ENCODE measurements at regions not wholly inside any gene's neighbourhood (a gene's known extent, or its start where the extent isn't known, plus 50 kb on each side); places are given as distances from the start of the nearest gene placed in this dataset.

DNA sequence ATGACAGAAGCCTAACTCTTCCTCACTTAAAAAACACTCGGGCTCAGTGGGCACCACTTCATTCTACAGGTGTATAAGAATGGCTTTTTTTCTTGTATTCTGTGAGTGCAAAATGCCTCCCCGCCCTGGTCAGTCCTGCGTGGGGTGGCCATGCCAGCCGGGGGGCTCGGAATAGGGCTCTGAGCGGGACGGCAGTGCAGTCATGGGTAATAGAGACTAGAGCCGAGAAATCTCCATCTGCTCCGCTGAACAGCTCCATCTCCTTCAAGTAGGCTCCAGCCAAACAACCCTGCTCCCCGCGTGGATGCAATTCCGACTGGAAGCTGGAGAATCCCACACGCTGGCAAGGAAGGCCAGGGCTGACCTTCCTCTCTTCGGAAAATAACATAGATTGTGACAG lies 317.0 kb upstream of the IRX4 start:
- Histone ChIP-seq H3K4me3 (ENCODE audit: insufficient read depth, low read depth, low read length, poor library complexity, severe bottlenecking) (no peak overlapping the region), H3K27ac (ENCODE audit: insufficient read depth, low read length, poor library complexity, severe bottlenecking) (no peak overlapping the region), H3K36me3 (ENCODE audit: control insufficient read depth, insufficient read depth, low read length) (no peaks in the 10 kb centered on the region), H3K4me1 (ENCODE audit: control insufficient read depth, insufficient read depth, low read length, poor library complexity, severe bottlenecking) (no peaks in the 10 kb centered on the region), H3K9me3 (ENCODE audit: control insufficient read depth, low read length) (no peaks in the 10 kb centered on the region), H3K27me3 (replicated peaks; ENCODE audit: control insufficient read depth, insufficient read depth, low read length, poor library complexity, severe bottlenecking) (no peaks in the 10 kb centered on the region)
- DNase-seq, result no peak

DNA sequence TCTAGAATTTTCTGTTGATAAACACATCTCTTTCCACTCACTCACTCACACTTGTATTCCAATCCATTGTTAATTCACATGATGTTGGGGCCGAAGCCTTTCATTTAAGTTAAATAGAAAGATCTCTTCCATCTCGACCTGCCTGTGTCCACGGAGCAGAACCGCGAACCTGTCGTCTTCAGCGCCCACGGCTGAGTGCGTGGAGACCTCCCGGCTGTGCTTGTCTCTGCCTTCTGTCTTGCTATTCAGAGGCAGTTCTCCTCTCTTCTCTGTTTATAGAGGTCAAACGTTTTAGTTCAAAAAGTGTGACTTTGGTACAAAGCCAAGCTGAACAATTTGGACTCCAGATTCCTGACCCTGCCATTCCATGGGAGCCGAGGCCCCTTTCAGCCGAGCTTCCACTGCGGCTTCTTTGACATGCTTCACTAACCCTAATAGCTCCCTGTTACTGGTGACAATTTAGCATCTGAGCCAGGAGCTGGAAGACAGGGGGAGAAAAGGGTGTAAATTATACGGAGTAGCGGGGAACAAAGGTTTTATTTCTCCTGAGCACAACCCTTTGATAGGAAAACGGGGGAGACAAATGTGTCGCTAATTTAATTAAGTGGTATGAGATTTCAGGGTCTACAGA lies 314.4 kb upstream of the IRX4 start:
- Histone ChIP-seq H3K4me1 (ENCODE audit: control insufficient read depth, insufficient read depth, low read length, poor library complexity, severe bottlenecking) (no peaks in the 10 kb centered on the region), H3K36me3 (ENCODE audit: control insufficient read depth, insufficient read depth, low read length) (no peaks in the 10 kb centered on the region), H3K27me3 (replicated peaks; ENCODE audit: control insufficient read depth, insufficient read depth, low read length, poor library complexity, severe bottlenecking) (no peaks in the 10 kb centered on the region), H3K27ac (ENCODE audit: insufficient read depth, low read length, poor library complexity, severe bottlenecking) (no peak overlapping the region), H3K4me3 (ENCODE audit: insufficient read depth, low read depth, low read length, poor library complexity, severe bottlenecking) (no peak overlapping the region), H3K9me3 (ENCODE audit: control insufficient read depth, low read length) (no peaks in the 10 kb centered on the region)
- no peak for DNase-seq

DNA sequence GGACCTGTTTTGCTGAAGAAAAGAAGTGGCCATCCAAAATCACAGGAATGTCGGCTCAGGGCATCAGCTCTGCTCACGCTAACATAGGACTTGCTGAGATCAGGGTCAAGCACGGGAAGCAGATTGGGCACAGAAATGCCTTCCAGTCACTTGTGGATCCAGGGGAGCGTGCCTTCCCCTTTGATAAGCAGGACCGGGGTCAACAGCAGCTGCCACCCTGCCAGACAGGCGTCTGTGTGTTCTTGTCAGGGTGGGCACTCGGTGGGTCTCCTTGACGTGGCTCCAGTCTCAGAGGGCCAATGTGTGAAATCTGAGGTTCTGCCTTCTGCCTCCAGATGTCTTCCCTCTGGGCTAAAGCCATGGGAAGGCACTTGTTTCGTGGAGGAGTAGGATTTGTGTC lies 313.7 kb upstream of the IRX4 start:
- H3K4me3 ChIP-seq (ENCODE audit: insufficient read depth, low read depth, low read length, poor library complexity, severe bottlenecking), result no peak overlapping the region
- no peaks in the 10 kb centered on the region for H3K4me1 ChIP-seq (ENCODE audit: control insufficient read depth, insufficient read depth, low read length, poor library complexity, severe bottlenecking)
- H3K36me3 ChIP-seq (ENCODE audit: control insufficient read depth, insufficient read depth, low read length), result no peaks in the 10 kb centered on the region
- DNase-seq, result no peak
- no peak overlapping the region for H3K27ac ChIP-seq (ENCODE audit: insufficient read depth, low read length, poor library complexity, severe bottlenecking)
- H3K9me3 ChIP-seq (ENCODE audit: control insufficient read depth, low read length), result no peaks in the 10 kb centered on the region
- no peaks in the 10 kb centered on the region for H3K27me3 ChIP-seq (replicated peaks; ENCODE audit: control insufficient read depth, insufficient read depth, low read length, poor library complexity, severe bottlenecking)

DNA sequence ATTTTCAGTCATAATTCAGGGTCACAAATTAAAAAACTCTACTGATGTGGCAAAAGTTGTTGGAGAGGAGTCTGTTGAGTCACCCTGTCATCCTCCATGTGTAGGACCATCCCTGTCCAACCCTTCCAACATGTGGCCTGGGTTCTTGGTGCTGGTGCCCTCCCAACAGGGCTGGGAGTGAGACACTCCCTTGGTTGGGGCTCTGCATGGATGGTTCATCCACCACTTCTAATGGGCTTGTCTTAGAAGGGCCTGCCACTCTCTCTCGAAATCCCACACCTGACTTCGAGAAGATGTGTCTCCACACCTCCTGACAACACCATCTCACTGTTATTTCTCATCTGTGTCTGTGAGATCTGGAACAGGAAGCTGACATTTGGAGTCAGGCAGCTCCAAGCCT lies 312.2 kb upstream of the IRX4 start:
- Histone ChIP-seq H3K27me3 (replicated peaks; ENCODE audit: control insufficient read depth, insufficient read depth, low read length, poor library complexity, severe bottlenecking) (no peaks in the 10 kb centered on the region), H3K27ac (ENCODE audit: insufficient read depth, low read length, poor library complexity, severe bottlenecking) (no peak overlapping the region), H3K9me3 (ENCODE audit: control insufficient read depth, low read length) (no peaks in the 10 kb centered on the region), H3K36me3 (ENCODE audit: control insufficient read depth, insufficient read depth, low read length) (no peaks in the 10 kb centered on the region), H3K4me3 (ENCODE audit: insufficient read depth, low read depth, low read length, poor library complexity, severe bottlenecking) (no peak overlapping the region), H3K4me1 (ENCODE audit: control insufficient read depth, insufficient read depth, low read length, poor library complexity, severe bottlenecking) (no peaks in the 10 kb centered on the region)
- DNase-seq, result no peak

DNA sequence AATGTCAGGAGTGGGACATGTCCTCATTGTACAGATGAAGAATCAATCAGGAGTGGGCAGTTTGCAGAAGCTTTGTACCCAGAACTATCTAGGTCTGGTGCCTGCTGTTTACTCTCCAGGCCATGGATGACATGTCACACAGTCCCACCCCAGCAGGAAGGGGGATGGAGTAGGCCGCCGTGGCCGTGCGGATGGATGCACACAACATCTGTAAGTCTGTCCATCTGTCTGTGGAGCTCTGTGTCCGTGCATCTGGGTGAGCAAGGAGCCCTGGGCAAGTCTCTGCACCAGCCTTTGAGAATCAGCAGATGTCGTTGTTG lies 311.5 kb upstream of the IRX4 start:
- H3K4me1 ChIP-seq (ENCODE audit: control insufficient read depth, insufficient read depth, low read length, poor library complexity, severe bottlenecking), result no peaks in the 10 kb centered on the region
- H3K27me3 ChIP-seq (replicated peaks; ENCODE audit: control insufficient read depth, insufficient read depth, low read length, poor library complexity, severe bottlenecking), result no peaks in the 10 kb centered on the region
- H3K36me3 ChIP-seq (ENCODE audit: control insufficient read depth, insufficient read depth, low read length), result no peaks in the 10 kb centered on the region
- H3K9me3 ChIP-seq (ENCODE audit: control insufficient read depth, low read length), result no peaks in the 10 kb centered on the region
- H3K4me3 ChIP-seq (ENCODE audit: insufficient read depth, low read depth, low read length, poor library complexity, severe bottlenecking), result no peak overlapping the region
- no peak for DNase-seq
- no peak overlapping the region for H3K27ac ChIP-seq (ENCODE audit: insufficient read depth, low read length, poor library complexity, severe bottlenecking)

DNA sequence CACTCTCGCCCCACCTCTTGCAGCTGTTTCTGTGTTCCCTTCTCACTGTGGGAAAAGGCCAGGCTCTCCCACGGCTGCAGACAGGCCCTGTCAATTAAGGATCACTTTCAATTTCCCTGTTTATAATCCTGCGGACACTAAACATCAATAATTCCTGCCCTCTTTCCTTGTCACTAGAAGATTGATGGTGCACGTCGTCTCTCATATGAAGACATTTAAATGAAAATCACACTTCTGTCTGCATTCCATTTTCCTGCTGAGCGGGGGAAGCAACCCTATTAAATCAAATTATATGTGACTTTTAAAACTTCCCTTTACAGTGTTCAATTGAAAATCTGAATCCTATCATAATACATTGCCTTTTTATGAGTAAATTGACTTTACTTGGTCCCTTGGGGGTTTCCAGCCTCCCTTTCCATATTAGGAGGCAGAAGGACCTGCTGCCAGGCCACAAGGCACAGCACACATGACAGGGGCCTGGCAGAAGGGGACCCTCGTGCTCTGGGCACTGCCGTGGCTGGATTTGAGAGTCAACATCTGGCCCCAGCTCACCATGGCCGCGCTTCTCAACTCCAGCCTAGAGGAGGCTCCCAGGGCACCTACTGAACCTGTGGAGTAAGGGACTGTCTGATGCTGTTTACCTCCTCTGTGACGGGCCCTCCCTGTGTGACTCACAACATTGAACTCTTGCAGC lies 311.0 kb upstream of the IRX4 start:
- H3K27ac ChIP-seq (ENCODE audit: insufficient read depth, low read length, poor library complexity, severe bottlenecking), result no peak overlapping the region
- H3K4me3 ChIP-seq (ENCODE audit: insufficient read depth, low read depth, low read length, poor library complexity, severe bottlenecking), result no peak overlapping the region
- H3K9me3 ChIP-seq (ENCODE audit: control insufficient read depth, low read length), result no peaks in the 10 kb centered on the region
- H3K36me3 ChIP-seq (ENCODE audit: control insufficient read depth, insufficient read depth, low read length), result no peaks in the 10 kb centered on the region
- no peaks in the 10 kb centered on the region for H3K27me3 ChIP-seq (replicated peaks; ENCODE audit: control insufficient read depth, insufficient read depth, low read length, poor library complexity, severe bottlenecking)
- H3K4me1 ChIP-seq (ENCODE audit: control insufficient read depth, insufficient read depth, low read length, poor library complexity, severe bottlenecking), result no peaks in the 10 kb centered on the region
- no peak for DNase-seq

DNA sequence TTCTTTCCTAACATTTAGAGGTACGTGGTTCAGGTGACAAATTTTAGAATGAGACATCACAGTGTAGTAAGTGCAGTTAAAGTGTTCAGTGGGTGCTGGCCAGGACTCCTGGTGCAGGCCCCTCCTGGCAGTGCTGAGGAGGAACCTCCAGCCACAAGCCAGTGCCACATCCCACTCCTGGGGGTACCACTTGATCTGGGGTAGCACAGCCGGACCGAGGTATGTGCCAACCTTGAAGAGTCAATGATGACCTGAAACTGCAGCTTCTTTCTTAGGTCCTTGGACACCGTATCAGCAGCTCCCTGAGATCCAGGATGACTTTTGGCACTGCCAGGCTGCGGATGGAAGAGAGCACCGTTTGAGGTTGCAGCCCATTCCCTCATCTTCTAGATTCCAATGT lies 310.4 kb upstream of the IRX4 start:
- no peak overlapping the region for H3K4me3 ChIP-seq (ENCODE audit: insufficient read depth, low read depth, low read length, poor library complexity, severe bottlenecking)
- no peaks in the 10 kb centered on the region for H3K36me3 ChIP-seq (ENCODE audit: control insufficient read depth, insufficient read depth, low read length)
- no peaks in the 10 kb centered on the region for H3K9me3 ChIP-seq (ENCODE audit: control insufficient read depth, low read length)
- H3K4me1 ChIP-seq (ENCODE audit: control insufficient read depth, insufficient read depth, low read length, poor library complexity, severe bottlenecking), result no peaks in the 10 kb centered on the region
- no peak for DNase-seq
- H3K27ac ChIP-seq (ENCODE audit: insufficient read depth, low read length, poor library complexity, severe bottlenecking), result no peak overlapping the region
- no peaks in the 10 kb centered on the region for H3K27me3 ChIP-seq (replicated peaks; ENCODE audit: control insufficient read depth, insufficient read depth, low read length, poor library complexity, severe bottlenecking)

DNA sequence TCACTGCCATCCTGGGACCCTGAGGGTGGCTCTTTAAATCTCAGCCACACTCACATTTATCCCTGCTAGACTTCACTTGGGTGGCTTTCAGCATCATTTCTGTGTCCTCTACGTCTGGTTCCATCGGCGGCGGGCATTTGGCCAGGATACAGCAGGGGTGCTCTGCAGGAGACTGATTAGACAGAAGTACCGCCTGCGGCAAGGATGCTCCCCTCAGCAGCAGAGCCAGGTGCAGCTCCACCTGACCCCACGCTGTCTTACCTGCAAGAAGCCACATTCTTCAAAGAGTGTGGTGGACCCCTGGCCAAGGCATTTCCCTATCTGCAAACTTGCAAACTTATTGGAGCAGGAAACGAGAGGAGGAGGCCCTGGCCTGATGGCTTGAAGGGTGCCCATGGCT lies 309.8 kb upstream of the IRX4 start:
- no peaks in the 10 kb centered on the region for H3K4me1 ChIP-seq (ENCODE audit: control insufficient read depth, insufficient read depth, low read length, poor library complexity, severe bottlenecking)
- no peaks in the 10 kb centered on the region for H3K36me3 ChIP-seq (ENCODE audit: control insufficient read depth, insufficient read depth, low read length)
- H3K9me3 ChIP-seq (ENCODE audit: control insufficient read depth, low read length), result no peaks in the 10 kb centered on the region
- H3K27ac ChIP-seq (ENCODE audit: insufficient read depth, low read length, poor library complexity, severe bottlenecking), result no peak overlapping the region
- no peak overlapping the region for H3K4me3 ChIP-seq (ENCODE audit: insufficient read depth, low read depth, low read length, poor library complexity, severe bottlenecking)
- DNase-seq, result no peak
- H3K27me3 ChIP-seq (replicated peaks; ENCODE audit: control insufficient read depth, insufficient read depth, low read length, poor library complexity, severe bottlenecking), result no peaks in the 10 kb centered on the region

DNA sequence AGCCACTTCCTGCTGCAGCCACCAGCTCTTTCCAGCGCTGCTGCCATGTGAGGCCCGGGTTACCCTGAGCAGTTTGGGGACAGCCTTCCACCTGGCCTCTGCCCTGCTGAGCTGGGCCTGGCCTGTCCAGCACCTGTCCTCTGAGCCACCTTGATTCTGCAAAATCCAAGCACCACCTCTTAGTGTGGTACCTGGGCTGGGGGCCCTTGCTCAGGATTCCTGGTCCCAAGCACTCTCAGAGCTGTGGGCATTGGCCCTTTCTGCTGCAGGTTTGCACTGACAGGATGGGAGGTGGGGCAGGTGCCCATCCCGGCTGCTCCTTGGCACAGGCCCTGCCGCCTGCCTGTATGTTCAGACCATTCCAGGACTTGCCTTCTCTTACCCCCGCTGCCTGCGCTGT lies 309.2 kb upstream of the IRX4 start:
- Histone ChIP-seq H3K27me3 (replicated peaks; ENCODE audit: control insufficient read depth, insufficient read depth, low read length, poor library complexity, severe bottlenecking) (no peaks in the 10 kb centered on the region), H3K4me1 (ENCODE audit: control insufficient read depth, insufficient read depth, low read length, poor library complexity, severe bottlenecking) (no peaks in the 10 kb centered on the region), H3K4me3 (ENCODE audit: insufficient read depth, low read depth, low read length, poor library complexity, severe bottlenecking) (no peak overlapping the region), H3K27ac (ENCODE audit: insufficient read depth, low read length, poor library complexity, severe bottlenecking) (no peak overlapping the region), H3K9me3 (ENCODE audit: control insufficient read depth, low read length) (no peaks in the 10 kb centered on the region), H3K36me3 (ENCODE audit: control insufficient read depth, insufficient read depth, low read length) (no peaks in the 10 kb centered on the region)
- no peak for DNase-seq

DNA sequence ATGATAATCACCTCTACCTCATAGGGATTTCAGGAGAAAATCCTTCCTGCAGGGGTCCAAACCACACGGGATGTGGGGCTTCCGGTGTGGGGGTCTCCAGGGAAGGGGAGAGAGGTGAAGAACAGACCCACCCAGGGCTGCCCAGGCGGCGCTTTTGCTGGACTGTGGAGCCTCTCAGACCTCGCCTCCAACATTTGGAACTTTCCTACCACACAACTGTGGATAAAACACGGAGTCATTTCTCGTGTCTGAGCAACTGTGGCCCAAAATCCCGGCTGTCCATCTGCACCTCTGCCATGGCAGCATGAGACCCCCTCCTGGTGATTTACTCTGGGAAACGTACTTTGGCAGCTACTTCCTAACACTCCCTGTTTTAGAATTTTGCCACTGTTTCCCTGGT lies 307.8 kb upstream of the IRX4 start:
- Histone ChIP-seq H3K4me1 (ENCODE audit: control insufficient read depth, insufficient read depth, low read length, poor library complexity, severe bottlenecking) (no peaks in the 10 kb centered on the region), H3K36me3 (ENCODE audit: control insufficient read depth, insufficient read depth, low read length) (no peaks in the 10 kb centered on the region), H3K4me3 (ENCODE audit: insufficient read depth, low read depth, low read length, poor library complexity, severe bottlenecking) (no peak overlapping the region), H3K27ac (ENCODE audit: insufficient read depth, low read length, poor library complexity, severe bottlenecking) (no peak overlapping the region), H3K9me3 (ENCODE audit: control insufficient read depth, low read length) (no peaks in the 10 kb centered on the region), H3K27me3 (replicated peaks; ENCODE audit: control insufficient read depth, insufficient read depth, low read length, poor library complexity, severe bottlenecking) (no peaks in the 10 kb centered on the region)
- DNase-seq, result no peak
